HCT116 (cell line): ENCODE measurements at regions not wholly inside any gene's neighbourhood (a gene's known extent, or its start where the extent isn't known, plus 50 kb on each side); places are given as distances from the start of the nearest gene placed in this dataset.

Experiments
- ATF3 ChIP-seq: IDR thresholded peaks from 2 replicates; pipeline ENCODE4 v1.6.1; 2012
- CBX3 ChIP-seq: IDR thresholded peaks from 2 replicates; pipeline ENCODE4 v1.6.1; 2012; ENCODE audit warnings: low read depth
- CTCF ChIP-seq, 3 experiments: fragments of 200-600 bp in 1 of 3; sonication (generic) in 1 of 3; IDR thresholded peaks in 2 of 3; conservative IDR thresholded peaks in 1 of 3; 2 replicates each; pipeline ENCODE4 v1.5.1; 2012 to 2017; ENCODE audit warnings: low read depth in 2 of 3, low read length in 2 of 3, antibody characterized with exemption in 1 of 3, borderline replicate concordance in 1 of 3, control low read depth in 1 of 3, mild to moderate bottlenecking in 1 of 3, mixed read lengths in 1 of 3, mixed run types in 1 of 3, moderate library complexity in 1 of 3; ENCODE audit not compliant: insufficient read depth in 1 of 3
- EGR1 ChIP-seq: IDR thresholded peaks from 2 replicates; pipeline ENCODE4 v1.6.1; 2012; ENCODE audit warnings: low read depth
- EZH2 ChIP-seq: fragments of 200-600 bp; sonication (generic); IDR thresholded peaks from 2 replicates; pipeline ENCODE4 v1.6.1; 2017; ENCODE audit warnings: antibody characterized with exemption, mixed run types
- MAX ChIP-seq: IDR thresholded peaks from 2 replicates; pipeline ENCODE4 v1.6.1; 2012
- POLR2A ChIP-seq: IDR thresholded peaks from 2 replicates; pipeline ENCODE4 v1.7.0; 2011; ENCODE audit warnings: borderline replicate concordance; ENCODE audit not compliant: insufficient read depth, insufficient read length; ENCODE audit errors: extremely low read depth
- SP1 ChIP-seq: IDR thresholded peaks from 2 replicates; pipeline ENCODE4 v1.6.1; 2012; ENCODE audit warnings: low read depth
- ZBTB33 ChIP-seq: IDR thresholded peaks from 2 replicates; pipeline ENCODE4 v1.6.1; 2011; ENCODE audit warnings: mild to moderate bottlenecking, low read length, moderate library complexity; ENCODE audit not compliant: insufficient replicate concordance; ENCODE audit errors: extremely low read depth
- ZFX ChIP-seq: fragments of 450-650 bp; IDR thresholded peaks from 2 replicates; pipeline ENCODE4 v1.6.1; 2017
- ZNF274 ChIP-seq: fragments of 200-500 bp; sonication (Bioruptor generic); IDR thresholded peaks from 2 replicates; pipeline ENCODE4 v1.6.1; 2014; ENCODE audit warnings: mild to moderate bottlenecking, low read depth, low read length, inconsistent platforms

- TF ChIP-seq MAX (peak; percentile 84), ZNF274 (no peak), ZBTB33 (no peak), ZFX (no peak), SP1 (peak; percentile 89), ATF3 (no peak), EGR1 (no peak), EZH2 (no peak), POLR2A (no peak), CBX3 (peak; percentile 87), CTCF (IDR thresholded peaks at IDR 0.05 in 2 of 3, conservative IDR thresholded peaks at IDR 0.05 in 1 of 3; ENCODE audit: borderline replicate concordance in 1 of 3, insufficient read depth in 1 of 3, low read depth in 2 of 3, low read length in 2 of 3) (no peak)
These were observed 106.8 kb upstream of the SERPINE2 start (continued) for GRCh38 chr2:224145751-224146355.
